SK-N-SH (cell line): ENCODE measurements at regions not wholly inside any gene's neighbourhood (a gene's known extent, or its start where the extent isn't known, plus 50 kb on each side); places are given as distances from the start of the nearest gene placed in this dataset.

Experiments
- CTCF ChIP-seq: fragments of 200-600 bp; sonication (generic); IDR thresholded peaks from 2 replicates; pipeline ENCODE4 v1.6.1; 2017; ENCODE audit warnings: antibody characterized with exemption, mild to moderate bottlenecking, moderate library complexity
- EP300 ChIP-seq, 2 experiments: IDR thresholded peaks; 2 replicates each; pipeline versions ENCODE4 v1.4.0 to v1.6.1; 2012; ENCODE audit warnings: borderline replicate concordance in 1 of 2, low read depth in 1 of 2, low read length in 1 of 2
- MXI1 ChIP-seq: IDR thresholded peaks from 2 replicates; pipeline ENCODE4 v1.6.1; 2012; ENCODE audit warnings: mild to moderate bottlenecking, low read depth, low read length, improper control_type of control experiment
- POLR2AphosphoS5 ChIP-seq: IDR thresholded peaks from 2 replicates; pipeline ENCODE4 v1.6.1; 2012; ENCODE audit warnings: low read depth, low read length
- SIN3A ChIP-seq: IDR thresholded peaks from 2 replicates; pipeline ENCODE4 v1.6.1; 2012; ENCODE audit warnings: low read depth, mild to moderate bottlenecking, low read length, moderate library complexity, borderline replicate concordance

DNA sequence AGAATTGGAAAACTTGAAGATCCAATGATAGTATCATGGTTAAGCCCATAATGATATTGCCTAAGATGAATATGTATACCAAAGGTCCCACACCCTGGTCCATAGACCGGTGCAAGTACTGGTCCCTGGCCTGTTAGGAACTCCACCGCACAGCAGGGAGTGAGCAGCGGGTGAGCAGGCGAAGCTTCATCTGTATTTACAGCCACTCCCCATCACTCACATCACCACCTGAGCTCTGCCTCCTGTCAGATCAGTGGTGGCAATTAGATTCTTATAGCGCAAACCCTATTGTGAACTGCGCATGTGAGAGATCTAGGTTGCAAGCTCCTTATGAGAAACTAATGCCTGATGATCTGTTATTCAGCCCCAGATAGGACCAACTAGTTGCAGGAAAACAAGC lies 402.4 kb downstream of the EPHA4 start:
- no peak for TF ChIP-seq EP300 (IDR thresholded peaks at IDR 0.05; ENCODE audit: borderline replicate concordance in 1 of 2, low read depth in 1 of 2, low read length in 1 of 2)
- TF ChIP-seq CTCF, result no peak
- TF ChIP-seq POLR2AphosphoS5, result no peak
- TF ChIP-seq SIN3A, result no peak
- no peak for TF ChIP-seq MXI1
